Endothelial cell (in vitro differentiated cells): ENCODE measurements at regions not wholly inside any gene's neighbourhood (a gene's known extent, or its start where the extent isn't known, plus 50 kb on each side); places are given as distances from the start of the nearest gene placed in this dataset.

ENCODE experiments used
- DNase-seq: peaks from one replicate; pipeline ENCODE4 v3.0.0; 2021; ENCODE audit warnings: low spot score
- H3K27ac Mint-ChIP-seq: one replicate; pipeline ENCODE4 v1.8.0; 2021; ENCODE audit warnings: mixed read lengths, inconsistent platforms; ENCODE audit not compliant: unreplicated experiment
- H3K27me3 Mint-ChIP-seq: one replicate; pipeline ENCODE4 v1.8.0; 2021; ENCODE audit warnings: mild to moderate bottlenecking, moderate library complexity, mixed read lengths, inconsistent platforms; ENCODE audit not compliant: unreplicated experiment
- H3K36me3 Mint-ChIP-seq: one replicate; pipeline ENCODE4 v1.8.0; 2021; ENCODE audit warnings: mild to moderate bottlenecking, low read depth, mixed read lengths, inconsistent platforms; ENCODE audit not compliant: unreplicated experiment
- H3K4me1 Mint-ChIP-seq: one replicate; pipeline ENCODE4 v1.8.0; 2021; ENCODE audit warnings: mild to moderate bottlenecking, mixed read lengths, inconsistent platforms; ENCODE audit not compliant: unreplicated experiment
- H3K4me3 Mint-ChIP-seq: one replicate; pipeline ENCODE4 v1.8.0; 2021; ENCODE audit warnings: mild to moderate bottlenecking, mixed read lengths, inconsistent platforms; ENCODE audit not compliant: unreplicated experiment
- H3K9me3 Mint-ChIP-seq: one replicate; pipeline ENCODE4 v1.8.0; 2021; ENCODE audit warnings: mixed read lengths, inconsistent platforms; ENCODE audit not compliant: unreplicated experiment
- CTCF ChIP-seq: fragments of 200-600 bp; sonication (generic); IDR thresholded peaks from one replicate; pipeline ENCODE4 v1.5.0; 2021; ENCODE audit warnings: antibody characterized with exemption; ENCODE audit not compliant: unreplicated experiment

- Mint-ChIP-seq H3K9me3 (no peaks in the 10 kb centered on the region), H3K27me3 (peaks cover 4% of the 10 kb centered on the region), H3K4me3 (no peak overlapping the region), H3K27ac (no peak overlapping the region), H3K36me3 (no peaks in the 10 kb centered on the region), H3K4me1 (peaks cover 5% of the 10 kb centered on the region)
- peak; percentile 84 for DNase-seq
- peak; percentile 44 for TF ChIP-seq CTCF
Measured at GRCh38 chr9:107422189-107423185, 67.1 kb downstream of the KLF4 start.

GRCh38 chr9:107410420-107410819 lies 79.1 kb downstream of the KLF4 start:
- H3K9me3 Mint-ChIP-seq = no peaks in the 10 kb centered on the region
- DNase-seq = no peak
- H3K36me3 Mint-ChIP-seq = no peaks in the 10 kb centered on the region
- H3K27me3 Mint-ChIP-seq = no peaks in the 10 kb centered on the region
- no peaks in the 10 kb centered on the region for H3K4me1 Mint-ChIP-seq
- no peak overlapping the region for H3K4me3 Mint-ChIP-seq
- H3K27ac Mint-ChIP-seq = no peak overlapping the region
- no peak for TF ChIP-seq CTCF

GRCh38 chr9:107409581-107410389 lies 79.8 kb downstream of the KLF4 start:
- Mint-ChIP-seq H3K4me3 (no peak overlapping the region), H3K36me3 (no peaks in the 10 kb centered on the region), H3K4me1 (no peaks in the 10 kb centered on the region), H3K9me3 (no peaks in the 10 kb centered on the region), H3K27ac (no peak overlapping the region), H3K27me3 (no peaks in the 10 kb centered on the region)
- no peak for TF ChIP-seq CTCF
- no peak for DNase-seq

- no peaks in the 10 kb centered on the region for H3K9me3 Mint-ChIP-seq
- no peaks in the 10 kb centered on the region for H3K36me3 Mint-ChIP-seq
- H3K4me1 Mint-ChIP-seq = no peaks in the 10 kb centered on the region
- TF ChIP-seq CTCF = no peak
- no peak overlapping the region for H3K4me3 Mint-ChIP-seq
- H3K27ac Mint-ChIP-seq = no peak overlapping the region
- no peaks in the 10 kb centered on the region for H3K27me3 Mint-ChIP-seq
- no peak for DNase-seq
Measured at GRCh38 chr9:107407675-107408074, 81.9 kb downstream of the KLF4 start.
